Activated gamma-delta T cell (primary cell): ENCODE measurements at regions not wholly inside any gene's neighbourhood (a gene's known extent, or its start where the extent isn't known, plus 50 kb on each side); places are given as distances from the start of the nearest gene placed in this dataset.
A peak's percentile ranks its signal among the peaks of the same experiment; 100 is the strongest.

Experiments used
- DNase-seq: peaks from one replicate; lab custom pipeline; 2025; lab: John Stamatoyannopoulos, UW

- DNase-seq = no peak
Observed at GRCh38 chr13:70518081-70518480, 409.8 kb upstream of the KLHL1 start.

- DNase-seq = no peak
Observed at GRCh38 chr13:70516226-70516625, 408.0 kb upstream of the KLHL1 start.

- DNase-seq = peak; percentile 14
Observed at GRCh38 chr13:70511861-70512417, 403.7 kb upstream of the KLHL1 start.

- no peak for DNase-seq
Observed at GRCh38 chr13:70505809-70506208, 397.6 kb upstream of the KLHL1 start.

- no peak for DNase-seq
Observed at GRCh38 chr13:70502944-70503343, 394.7 kb upstream of the KLHL1 start.

- DNase-seq = no peak
Observed at GRCh38 chr13:70490320-70490935, 382.2 kb upstream of the KLHL1 start.

GRCh38 chr13:70484931-70485330 is 376.7 kb upstream of the KLHL1 start:
- no peak for DNase-seq

- DNase-seq = no peak
Observed at GRCh38 chr13:70483599-70484276, 375.5 kb upstream of the KLHL1 start.

- DNase-seq = no peak
Observed at GRCh38 chr13:70473907-70474306, 365.7 kb upstream of the KLHL1 start.

GRCh38 chr13:70469077-70469476 is 360.8 kb upstream of the KLHL1 start:
- DNase-seq = no peak

GRCh38 chr13:70457474-70457873 is 349.2 kb upstream of the KLHL1 start:
- DNase-seq = no peak

GRCh38 chr13:70448820-70449219 is 340.6 kb upstream of the KLHL1 start:
- no peak for DNase-seq

- DNase-seq = no peak
Observed at GRCh38 chr13:70432276-70432805, 324.1 kb upstream of the KLHL1 start.

- DNase-seq = no peak
Observed at GRCh38 chr13:70430256-70430655, 322.0 kb upstream of the KLHL1 start.

- DNase-seq = no peak
Observed at GRCh38 chr13:70424928-70425327, 316.7 kb upstream of the KLHL1 start.

- DNase-seq = no peak
Observed at GRCh38 chr13:70424428-70424827, 316.2 kb upstream of the KLHL1 start.

- DNase-seq = no peak
Observed at GRCh38 chr13:70415136-70415535, 306.9 kb upstream of the KLHL1 start.

- no peak for DNase-seq
Observed at GRCh38 chr13:70408865-70409264, 300.6 kb upstream of the KLHL1 start.

- DNase-seq = no peak
Observed at GRCh38 chr13:70407486-70407885, 299.2 kb upstream of the KLHL1 start.

- DNase-seq = no peak
Observed at GRCh38 chr13:70405266-70405665, 297.0 kb upstream of the KLHL1 start.

- DNase-seq = no peak
Observed at GRCh38 chr13:70394031-70394548, 285.8 kb upstream of the KLHL1 start.

GRCh38 chr13:70391678-70392077 is 283.4 kb upstream of the KLHL1 start:
- no peak for DNase-seq

- DNase-seq = no peak
Observed at GRCh38 chr13:70390968-70391367, 282.7 kb upstream of the KLHL1 start.
